Lower leg skin (tissue), 4 donors: ENCODE measurements at regions not wholly inside any gene's neighbourhood (a gene's known extent, or its start where the extent isn't known, plus 50 kb on each side); places are given as distances from the start of the nearest gene placed in this dataset.
"Not testable (repeated sequence)": the region's sequence is repeated elsewhere in the genome, so short reads cannot be mapped to it uniquely, and the experiment has no call there.

Experiments
- DNase-seq, 2 donors: peaks; one replicate each; pipeline ENCODE4 v3.0.0-alpha.2; 2019; ENCODE audit warnings: low spot score in 2 of 2
- H3K4me3 ChIP-seq: fragments of 200-600 bp; sonication (generic); 2 replicates; pipeline ENCODE4 v1.5.1; 2017; ENCODE audit warnings: mild to moderate bottlenecking, low read depth; ENCODE audit not compliant: poor library complexity, severe bottlenecking
- POLR2A ChIP-seq, 2 donors: fragments of 450-650 bp; IDR thresholded peaks; one replicate each; pipeline ENCODE4 v1.6.1; 2016 to 2017; ENCODE audit warnings: antibody characterized with exemption in 2 of 2, mild to moderate bottlenecking in 1 of 2, moderate library complexity in 1 of 2
- WGBS, 2 donors: methylation state at CpG; one replicate each; pipeline ENCODE4 v1.1.5; 2018; 5-methylcytosine and 5-hydroxymethylcytosine counted together
- intact Hi-C: fragments of 100-400 bp; cut with DNase I; formaldehyde crosslinking; loops from one replicate; pipeline ENCODE4 v1.15.0; 2023; ENCODE audit warnings: low total_unique reads
- TF ChIP-seq, protein P1 (sequence below), 3 donors: fragments of 450-650 bp; IDR thresholded peaks; one replicate each; pipeline ENCODE4 v1.5.1; 2016; ENCODE audit warnings: antibody characterized with exemption in 3 of 3, mild to moderate bottlenecking in 3 of 3, moderate library complexity in 2 of 3

DNA sequence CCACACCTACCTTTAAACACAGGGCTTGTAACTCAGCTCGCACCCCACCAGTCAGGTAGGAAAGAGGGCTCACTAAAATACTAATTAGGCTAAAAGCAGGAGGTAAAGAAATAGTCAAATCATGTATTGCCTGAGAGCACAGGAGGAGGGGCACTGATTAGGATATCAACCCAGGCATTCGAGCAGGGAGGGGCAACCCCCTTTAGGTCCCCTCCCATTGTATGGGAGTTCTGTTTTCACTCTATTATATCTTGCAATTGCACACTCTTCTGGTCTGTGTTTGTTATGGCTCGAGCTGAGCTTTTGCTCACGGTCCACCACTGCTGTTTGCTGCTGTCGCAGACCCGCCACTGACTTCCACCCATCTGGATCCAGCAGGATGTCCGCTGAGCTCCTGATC, 657.2 kb downstream of the PRIM2 start:
- intact Hi-C loops = no loop called here
- TF ChIP-seq, protein P1, sequence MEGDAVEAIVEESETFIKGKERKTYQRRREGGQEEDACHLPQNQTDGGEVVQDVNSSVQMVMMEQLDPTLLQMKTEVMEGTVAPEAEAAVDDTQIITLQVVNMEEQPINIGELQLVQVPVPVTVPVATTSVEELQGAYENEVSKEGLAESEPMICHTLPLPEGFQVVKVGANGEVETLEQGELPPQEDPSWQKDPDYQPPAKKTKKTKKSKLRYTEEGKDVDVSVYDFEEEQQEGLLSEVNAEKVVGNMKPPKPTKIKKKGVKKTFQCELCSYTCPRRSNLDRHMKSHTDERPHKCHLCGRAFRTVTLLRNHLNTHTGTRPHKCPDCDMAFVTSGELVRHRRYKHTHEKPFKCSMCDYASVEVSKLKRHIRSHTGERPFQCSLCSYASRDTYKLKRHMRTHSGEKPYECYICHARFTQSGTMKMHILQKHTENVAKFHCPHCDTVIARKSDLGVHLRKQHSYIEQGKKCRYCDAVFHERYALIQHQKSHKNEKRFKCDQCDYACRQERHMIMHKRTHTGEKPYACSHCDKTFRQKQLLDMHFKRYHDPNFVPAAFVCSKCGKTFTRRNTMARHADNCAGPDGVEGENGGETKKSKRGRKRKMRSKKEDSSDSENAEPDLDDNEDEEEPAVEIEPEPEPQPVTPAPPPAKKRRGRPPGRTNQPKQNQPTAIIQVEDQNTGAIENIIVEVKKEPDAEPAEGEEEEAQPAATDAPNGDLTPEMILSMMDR (IDR thresholded peaks at IDR 0.05) = no peak
- no peak for TF ChIP-seq POLR2A (IDR thresholded peaks at IDR 0.05)
- H3K4me3 ChIP-seq = no peak overlapping the region
- DNase-seq = no peak
- 88 to 95% methylated on average over 7 of the region's 7 CpGs for WGBS, 2 donors

- WGBS, 2 donors = 96 to 97% methylated on average over 10 of the region's 10 CpGs
- H3K4me3 ChIP-seq, intact Hi-C loops, DNase-seq: not testable (repeated sequence)
These were observed 657.7 kb downstream of the PRIM2 start for GRCh38 chr6:57975127-57975526.

- intact Hi-C loops, H3K4me3 ChIP-seq, DNase-seq: not testable (repeated sequence)
- 24 to 32% methylated on average over 1 of the region's 1 CpG for WGBS, 2 donors
These were observed 658.9 kb downstream of the PRIM2 start for GRCh38 chr6:57976371-57976770.

DNA sequence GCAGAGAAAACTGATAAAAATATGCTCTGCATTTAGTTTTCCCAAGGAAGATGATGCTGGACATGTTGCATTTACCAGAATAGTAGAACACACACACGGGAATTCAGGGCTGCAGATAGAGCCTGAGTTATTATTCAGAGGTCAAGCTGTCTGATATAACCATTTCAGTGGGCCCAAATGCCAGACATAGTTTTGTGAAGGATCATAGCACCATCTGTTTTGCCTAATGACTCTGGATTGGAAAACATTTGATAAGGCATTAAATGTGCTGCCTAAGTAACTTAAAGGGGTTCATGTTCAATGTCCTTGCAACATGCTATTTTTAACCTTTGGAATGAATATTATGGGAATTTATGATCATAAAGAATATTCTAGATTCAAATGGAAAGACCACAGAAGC, 666.2 kb downstream of the PRIM2 start:
- 26 to 32% methylated on average over 1 of the region's 1 CpG for WGBS, 2 donors
- DNase-seq, intact Hi-C loops, H3K4me3 ChIP-seq: not testable (repeated sequence)

- DNase-seq, intact Hi-C loops, H3K4me3 ChIP-seq: not testable (repeated sequence)
- WGBS, 2 donors = 50 to 55% methylated on average over 3 of the region's 3 CpGs
These were observed 667.1 kb downstream of the PRIM2 start for GRCh38 chr6:57984575-57984974.

DNA sequence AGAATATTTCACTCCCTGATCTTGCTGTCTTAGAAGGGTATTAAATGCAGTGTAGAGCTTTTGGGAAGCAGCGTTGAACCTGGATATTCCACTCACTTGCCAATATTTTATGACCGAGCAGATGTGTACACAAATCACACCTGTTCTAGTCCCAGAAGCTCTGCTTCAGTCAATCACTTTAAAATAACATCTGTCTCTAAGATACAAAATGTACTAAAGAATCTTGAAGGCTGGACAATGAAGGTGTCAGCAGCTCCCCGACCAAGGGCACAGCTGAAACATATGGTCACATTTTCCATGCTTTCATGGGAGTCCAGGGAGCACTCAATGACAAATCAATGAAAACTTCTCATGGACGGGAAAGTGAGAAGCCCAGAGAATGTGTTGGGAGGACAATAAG, 668.3 kb downstream of the PRIM2 start:
- intact Hi-C loops, H3K4me3 ChIP-seq, DNase-seq: not testable (repeated sequence)
- 36 to 53% methylated on average over 4 of the region's 4 CpGs for WGBS, 2 donors

DNA sequence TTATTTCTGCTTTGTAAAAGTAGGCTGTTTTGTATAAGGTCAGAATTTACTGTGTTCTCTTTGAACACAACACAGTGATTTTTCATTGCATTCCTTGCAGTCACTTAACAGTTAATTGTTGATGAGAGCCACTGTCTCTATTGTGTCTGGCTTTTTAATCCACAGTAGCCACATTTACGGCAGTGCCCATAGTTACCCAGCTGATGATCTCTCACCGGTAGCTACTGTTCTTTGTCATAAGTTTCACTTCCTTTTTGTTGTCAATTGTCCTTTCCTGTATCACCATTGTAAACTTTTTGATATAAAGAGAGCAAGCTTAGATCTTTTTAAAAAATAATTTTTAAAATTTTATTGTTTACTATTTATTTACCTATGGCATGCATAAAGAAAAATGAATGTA, 669.2 kb downstream of the PRIM2 start:
- H3K4me3 ChIP-seq, DNase-seq, intact Hi-C loops: not testable (repeated sequence)
- 41 to 45% methylated on average over 2 of the region's 2 CpGs for WGBS, 2 donors

DNA sequence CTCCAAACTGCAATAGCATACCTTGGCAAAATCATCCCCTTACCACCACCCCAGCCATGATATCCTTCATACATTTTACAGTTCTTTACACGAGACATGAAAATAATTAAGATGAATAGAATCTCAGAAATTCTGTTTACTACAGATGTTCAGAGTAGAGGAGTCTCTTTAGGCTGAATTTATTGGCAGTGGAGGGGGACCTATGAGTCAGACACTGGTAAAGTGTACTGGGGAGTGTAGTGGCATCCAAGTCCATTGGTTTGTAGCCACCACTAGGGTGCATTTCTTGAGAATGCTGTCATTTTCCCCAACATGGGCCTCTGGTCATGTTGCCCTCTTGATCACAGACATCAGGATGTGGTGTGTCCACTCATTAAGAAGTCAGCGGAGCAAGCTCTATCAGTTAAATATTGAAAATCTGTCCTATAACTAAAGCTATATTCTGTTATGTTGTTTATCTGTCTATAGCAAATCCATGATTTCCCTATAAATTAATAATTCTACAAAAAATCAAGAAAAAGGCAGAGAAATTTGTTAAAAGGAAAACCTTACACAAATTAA, 672.2 kb downstream of the PRIM2 start:
- WGBS, 2 donors = 47 to 50% methylated on average over 2 of the region's 2 CpGs
- DNase-seq, H3K4me3 ChIP-seq, intact Hi-C loops: not testable (repeated sequence)

DNA sequence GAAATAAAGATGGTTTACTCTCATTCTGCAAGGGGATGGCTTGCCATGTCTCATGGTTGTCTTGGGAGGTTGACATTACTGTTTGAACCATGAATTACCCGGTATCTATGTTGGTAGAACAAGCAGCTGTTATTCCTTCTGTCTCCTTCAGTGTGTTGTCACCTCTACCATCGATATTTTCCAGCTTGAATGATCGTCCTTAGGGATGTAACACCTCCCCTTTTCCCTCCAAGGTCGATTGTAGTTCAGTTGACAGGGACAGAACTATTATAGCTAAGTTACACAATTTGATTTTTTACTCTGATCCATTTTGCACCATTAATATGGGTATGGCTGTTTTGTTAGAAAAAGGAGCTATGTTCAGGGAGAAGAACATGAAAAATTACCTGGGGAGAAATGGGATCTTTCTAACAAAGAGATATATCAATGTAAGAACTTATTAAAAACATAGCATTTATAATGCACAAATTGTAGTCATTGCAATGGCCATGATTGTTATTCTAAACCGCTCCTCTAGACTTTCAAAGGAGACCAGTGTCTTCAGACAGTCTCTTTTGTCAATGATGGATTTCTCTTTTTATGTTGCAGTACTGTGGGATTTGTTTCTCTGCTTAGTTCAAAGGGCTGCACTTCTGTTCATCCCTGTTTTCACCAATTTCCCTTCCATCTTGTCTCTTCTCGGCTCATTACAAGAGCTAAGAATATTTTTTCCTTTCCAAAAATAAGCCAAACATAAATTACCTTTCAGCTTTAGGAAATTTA, 681.6 kb downstream of the PRIM2 start:
- WGBS, 2 donors = 68 to 71% methylated on average over 6 of the region's 6 CpGs
- intact Hi-C loops, H3K4me3 ChIP-seq, DNase-seq: not testable (repeated sequence)

GRCh38 chr6:58000233-58000632, 682.8 kb downstream of the PRIM2 start:
- 74 to 77% methylated on average over 6 of the region's 6 CpGs for WGBS, 2 donors
- intact Hi-C loops, DNase-seq, H3K4me3 ChIP-seq: not testable (repeated sequence)

DNA sequence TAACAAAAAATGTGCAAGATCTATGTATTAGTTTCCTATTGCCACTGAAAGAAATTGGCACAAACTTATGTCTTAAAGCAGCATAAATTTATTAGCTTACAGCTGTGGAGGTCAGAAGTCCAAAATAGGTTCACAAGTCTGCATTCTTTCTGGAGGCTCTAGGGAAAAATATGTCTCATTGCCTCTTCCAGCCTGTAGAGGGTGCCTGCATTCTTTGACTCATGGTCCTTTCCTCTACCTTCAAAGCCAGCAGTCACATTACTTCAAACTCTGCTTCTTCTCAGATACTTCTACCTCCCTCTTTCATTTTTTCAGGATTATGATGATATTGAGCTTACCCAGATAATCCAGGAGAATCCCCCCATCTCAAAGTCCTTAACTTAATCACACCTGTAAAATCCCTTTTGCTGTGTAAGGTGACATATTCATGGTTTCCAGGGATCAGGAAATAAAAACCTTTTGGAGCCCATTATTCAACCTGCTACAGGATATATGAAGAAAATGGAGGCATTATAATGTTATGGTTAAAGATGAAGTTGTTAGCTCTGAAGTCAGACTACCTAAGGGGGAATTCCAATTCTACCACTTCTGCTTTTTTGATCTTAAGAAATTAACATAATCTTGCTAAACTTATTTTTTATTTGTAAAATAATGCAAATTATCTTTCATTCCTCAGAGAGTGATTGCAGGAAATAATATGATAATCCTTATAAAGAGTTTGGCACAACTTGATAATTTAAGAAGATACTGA, 686.2 kb downstream of the PRIM2 start:
- not testable (repeated sequence) for DNase-seq

GRCh38 chr6:58007334-58008000, 690.0 kb downstream of the PRIM2 start:
- DNase-seq, H3K4me3 ChIP-seq, intact Hi-C loops: not testable (repeated sequence)
- WGBS, 2 donors = 51 to 57% methylated on average over 4 of the region's 4 CpGs

More for the DNA sequence above, 686.2 kb downstream of the PRIM2 start:
- intact Hi-C loops, H3K4me3 ChIP-seq: not testable (repeated sequence)

DNA sequence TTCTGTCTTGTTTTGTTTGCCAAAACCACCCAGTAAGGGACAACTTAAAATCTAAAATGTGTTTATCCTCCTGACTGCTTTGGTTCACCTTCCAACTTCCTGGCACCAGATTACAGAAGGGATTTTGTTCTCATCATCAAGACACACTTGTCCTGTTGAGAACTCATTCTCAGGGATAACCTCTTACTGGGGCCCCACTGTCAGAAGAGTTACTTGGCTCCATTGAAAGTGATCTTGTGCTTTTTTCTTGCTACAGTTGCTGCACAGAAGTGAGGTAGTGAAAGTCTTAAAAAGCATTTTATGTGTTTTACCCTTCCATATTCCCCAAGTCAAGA, 690.5 kb downstream of the PRIM2 start:
- H3K4me3 ChIP-seq, intact Hi-C loops: not testable (repeated sequence)

More for the DNA sequence above, 690.5 kb downstream of the PRIM2 start:
- DNase-seq = not testable (repeated sequence)
